Medulla oblongata (tissue), 1 donor: ENCODE measurements at regions not wholly inside any gene's neighbourhood (a gene's known extent, or its start where the extent isn't known, plus 50 kb on each side); places are given as distances from the start of the nearest gene placed in this dataset.

ENCODE experiments used
- DNase-seq: peaks from one replicate; pipeline ENCODE4 v3.0.0-alpha.2; 2015; ENCODE audit errors: extremely low spot score

DNA sequence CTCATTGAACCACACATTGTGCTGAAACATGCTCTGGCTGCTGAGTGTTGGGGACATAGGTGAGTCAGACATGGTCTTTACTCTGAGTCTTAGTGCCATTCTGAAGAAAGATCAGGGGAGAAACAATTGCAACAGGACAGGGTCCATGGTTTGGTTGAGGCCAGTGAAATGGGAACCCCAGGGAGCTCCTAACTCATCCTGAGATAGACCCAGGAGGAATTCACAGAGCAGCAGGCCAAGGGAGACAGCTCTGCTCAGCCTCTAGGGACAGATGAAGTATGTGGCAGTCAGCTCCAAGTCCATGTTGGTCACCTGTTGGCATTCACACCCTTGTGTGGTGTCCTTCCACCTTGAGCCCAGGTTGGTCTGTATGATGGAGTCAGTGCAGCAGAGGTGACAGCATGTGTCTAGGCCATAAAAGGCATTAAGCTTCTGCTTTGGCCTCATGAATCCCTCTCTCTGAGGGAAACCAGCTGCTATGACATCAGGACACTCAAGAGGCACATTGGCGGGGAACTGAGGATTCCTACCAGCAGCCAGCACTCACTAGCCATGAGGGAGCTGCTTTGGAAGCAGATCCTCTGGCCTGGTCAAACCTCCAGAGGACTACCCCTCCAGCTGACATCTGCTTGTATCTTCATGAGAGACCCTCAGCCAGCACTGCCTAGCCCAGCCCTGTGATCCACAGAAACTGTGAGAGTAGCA lies 50.3 kb upstream of the MYEOV start:
- no peak for DNase-seq
